ENCODE measurements at regions not wholly inside any gene's neighbourhood (a gene's known extent, or its start where the extent isn't known, plus 50 kb on each side); places are given as distances from the start of the nearest gene placed in this dataset.

DNA sequence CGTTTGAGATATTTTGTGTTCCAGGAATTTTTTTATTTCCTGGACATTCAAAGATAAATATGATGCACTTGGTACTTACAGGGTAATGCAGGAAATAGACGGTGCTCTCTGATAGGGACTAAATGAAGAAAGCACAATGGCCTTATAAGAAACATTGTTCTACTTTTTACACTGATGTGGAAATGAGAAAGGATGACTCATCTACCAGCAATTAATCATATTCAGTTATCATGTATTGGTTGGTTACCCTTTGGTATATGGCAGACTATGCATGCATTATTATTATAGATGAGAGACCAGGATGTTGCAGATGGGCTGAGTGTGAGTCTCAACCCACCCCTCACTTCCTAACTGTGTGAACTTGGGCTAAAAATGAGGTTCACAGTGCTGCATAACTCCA is 222.2 kb downstream of the FLRT2 start:
- Mint-ChIP-seq H3K27me3 (ENCODE audit: unreplicated experiment) (peaks cover 1% of the 10 kb centered on the region), H3K4me3 (ENCODE audit: unreplicated experiment) (no peak overlapping the region), H3K9me3 (ENCODE audit: unreplicated experiment) (no peaks in the 10 kb centered on the region), H3K27ac (ENCODE audit: unreplicated experiment) (no peak overlapping the region), H3K36me3 (ENCODE audit: unreplicated experiment) (no peaks in the 10 kb centered on the region), H3K4me1 (ENCODE audit: low read depth, unreplicated experiment) (no peaks in the 10 kb centered on the region)
- no peak for DNase-seq
- TF ChIP-seq, protein P1, sequence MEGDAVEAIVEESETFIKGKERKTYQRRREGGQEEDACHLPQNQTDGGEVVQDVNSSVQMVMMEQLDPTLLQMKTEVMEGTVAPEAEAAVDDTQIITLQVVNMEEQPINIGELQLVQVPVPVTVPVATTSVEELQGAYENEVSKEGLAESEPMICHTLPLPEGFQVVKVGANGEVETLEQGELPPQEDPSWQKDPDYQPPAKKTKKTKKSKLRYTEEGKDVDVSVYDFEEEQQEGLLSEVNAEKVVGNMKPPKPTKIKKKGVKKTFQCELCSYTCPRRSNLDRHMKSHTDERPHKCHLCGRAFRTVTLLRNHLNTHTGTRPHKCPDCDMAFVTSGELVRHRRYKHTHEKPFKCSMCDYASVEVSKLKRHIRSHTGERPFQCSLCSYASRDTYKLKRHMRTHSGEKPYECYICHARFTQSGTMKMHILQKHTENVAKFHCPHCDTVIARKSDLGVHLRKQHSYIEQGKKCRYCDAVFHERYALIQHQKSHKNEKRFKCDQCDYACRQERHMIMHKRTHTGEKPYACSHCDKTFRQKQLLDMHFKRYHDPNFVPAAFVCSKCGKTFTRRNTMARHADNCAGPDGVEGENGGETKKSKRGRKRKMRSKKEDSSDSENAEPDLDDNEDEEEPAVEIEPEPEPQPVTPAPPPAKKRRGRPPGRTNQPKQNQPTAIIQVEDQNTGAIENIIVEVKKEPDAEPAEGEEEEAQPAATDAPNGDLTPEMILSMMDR (IDR thresholded peaks at IDR 0.05; ENCODE audit: partially characterized antibody, unreplicated experiment): no peak

DNA sequence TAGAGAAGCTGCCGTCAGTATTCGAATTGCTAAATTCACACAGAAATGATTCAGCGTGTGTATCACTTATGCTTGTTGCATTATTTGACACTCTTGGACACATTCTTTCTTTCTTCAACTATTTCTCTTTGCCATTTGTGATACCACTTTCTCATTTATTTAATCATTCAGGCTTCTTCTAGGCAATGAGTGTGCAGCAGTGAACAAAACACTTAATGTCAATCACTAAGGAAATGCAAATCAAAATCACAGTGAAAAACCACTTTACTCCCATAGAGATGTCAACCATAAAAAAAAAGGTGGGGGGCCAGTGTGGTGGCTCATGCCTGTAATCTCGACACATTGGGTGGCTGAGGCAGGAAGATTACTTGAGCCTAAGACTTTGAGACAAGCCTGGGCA is 214.6 kb downstream of the FLRT2 start:
- H3K4me3 Mint-ChIP-seq (ENCODE audit: unreplicated experiment): no peak overlapping the region
- TF ChIP-seq, protein P1 (IDR thresholded peaks at IDR 0.05; ENCODE audit: partially characterized antibody, unreplicated experiment): no peak
- H3K4me1 Mint-ChIP-seq (ENCODE audit: low read depth, unreplicated experiment): no peaks in the 10 kb centered on the region
- H3K36me3 Mint-ChIP-seq (ENCODE audit: unreplicated experiment): no peaks in the 10 kb centered on the region
- no peaks in the 10 kb centered on the region for H3K9me3 Mint-ChIP-seq (ENCODE audit: unreplicated experiment)
- no peak overlapping the region for H3K27ac Mint-ChIP-seq (ENCODE audit: unreplicated experiment)
- DNase-seq: no peak
- peaks cover 1% of the 10 kb centered on the region for H3K27me3 Mint-ChIP-seq (ENCODE audit: unreplicated experiment)

DNA sequence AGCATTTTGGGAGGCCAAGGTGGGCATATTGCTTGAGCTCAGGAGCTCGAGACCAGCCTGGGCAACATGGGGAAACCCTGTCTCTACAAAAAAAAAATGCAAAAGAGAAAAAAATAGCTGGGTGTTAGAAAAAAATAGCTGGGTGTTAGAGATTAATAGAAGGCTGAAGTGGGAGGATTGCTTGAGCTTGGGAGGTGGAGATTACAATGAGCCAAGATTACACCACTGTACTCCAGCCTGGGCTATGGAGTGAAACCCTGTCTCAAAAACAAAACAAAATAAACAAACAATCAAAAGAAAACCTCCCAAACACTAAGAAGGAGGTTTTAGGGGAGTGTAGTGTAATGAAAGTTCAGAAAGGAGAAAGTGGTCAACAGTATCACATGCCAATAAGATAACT is 202.1 kb downstream of the FLRT2 start:
- Mint-ChIP-seq H3K9me3 (ENCODE audit: unreplicated experiment) (no peaks in the 10 kb centered on the region), H3K27me3 (ENCODE audit: unreplicated experiment) (no peaks in the 10 kb centered on the region), H3K36me3 (ENCODE audit: unreplicated experiment) (no peaks in the 10 kb centered on the region), H3K4me3 (ENCODE audit: unreplicated experiment) (no peak overlapping the region), H3K4me1 (ENCODE audit: low read depth, unreplicated experiment) (no peaks in the 10 kb centered on the region), H3K27ac (ENCODE audit: unreplicated experiment) (no peak overlapping the region)
- TF ChIP-seq, protein P1 (IDR thresholded peaks at IDR 0.05; ENCODE audit: partially characterized antibody, unreplicated experiment): no peak
- no peak for DNase-seq

DNA sequence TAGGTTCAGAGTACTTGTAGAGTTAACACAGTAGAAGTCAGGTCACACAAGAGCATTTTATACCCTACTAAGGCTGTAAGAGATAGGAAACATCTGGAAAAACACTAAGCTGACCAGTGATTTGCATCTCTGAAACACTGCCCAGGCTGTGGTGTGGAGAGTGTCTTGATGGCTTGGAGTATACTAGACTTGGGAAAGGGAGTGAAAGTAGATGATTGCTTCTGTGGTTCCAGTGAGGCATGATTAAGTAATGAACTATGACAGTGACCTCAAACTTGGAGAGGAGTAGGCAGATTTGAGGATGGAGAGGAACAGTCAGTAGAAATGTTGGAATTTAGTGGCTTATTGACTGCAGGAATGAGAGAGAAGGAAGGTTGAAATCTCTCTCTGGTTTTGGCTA is 201.2 kb downstream of the FLRT2 start:
- DNase-seq: no peak
- H3K4me3 Mint-ChIP-seq (ENCODE audit: unreplicated experiment): no peak overlapping the region
- H3K36me3 Mint-ChIP-seq (ENCODE audit: unreplicated experiment): no peaks in the 10 kb centered on the region
- H3K4me1 Mint-ChIP-seq (ENCODE audit: low read depth, unreplicated experiment): no peaks in the 10 kb centered on the region
- H3K27ac Mint-ChIP-seq (ENCODE audit: unreplicated experiment): no peak overlapping the region
- TF ChIP-seq, protein P1 (IDR thresholded peaks at IDR 0.05; ENCODE audit: partially characterized antibody, unreplicated experiment): no peak
- no peaks in the 10 kb centered on the region for H3K9me3 Mint-ChIP-seq (ENCODE audit: unreplicated experiment)
- H3K27me3 Mint-ChIP-seq (ENCODE audit: unreplicated experiment): no peaks in the 10 kb centered on the region

DNA sequence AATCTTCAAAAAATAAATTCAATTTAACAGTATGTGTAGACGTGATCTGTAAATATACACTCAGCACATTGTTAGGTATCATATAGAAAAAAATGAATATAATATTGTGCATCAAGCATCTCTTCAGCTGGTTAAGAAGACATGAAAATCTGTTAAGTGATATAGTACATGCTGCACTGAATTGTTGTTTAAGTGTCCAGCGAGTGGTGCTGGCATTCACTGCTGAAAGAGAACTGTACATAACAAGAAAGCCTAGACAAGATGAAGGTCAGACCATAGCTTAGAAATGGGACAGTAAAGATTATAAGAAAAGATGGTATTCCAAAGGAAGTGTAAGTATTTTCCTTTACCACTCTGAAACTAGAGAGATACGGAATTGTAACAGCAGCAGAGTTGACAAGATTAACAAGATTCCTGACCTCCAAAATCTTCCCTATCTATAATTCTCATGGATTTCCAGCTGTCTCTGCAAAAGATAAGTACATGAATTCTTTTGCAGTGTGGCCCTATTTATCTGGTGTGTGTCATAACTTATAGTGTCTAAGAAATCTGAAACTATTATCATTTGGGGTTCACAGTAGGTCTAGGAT is 198.6 kb downstream of the FLRT2 start:
- no peaks in the 10 kb centered on the region for H3K4me1 Mint-ChIP-seq (ENCODE audit: low read depth, unreplicated experiment)
- H3K36me3 Mint-ChIP-seq (ENCODE audit: unreplicated experiment): no peaks in the 10 kb centered on the region
- no peak for DNase-seq
- no peaks in the 10 kb centered on the region for H3K27me3 Mint-ChIP-seq (ENCODE audit: unreplicated experiment)
- H3K4me3 Mint-ChIP-seq (ENCODE audit: unreplicated experiment): no peak overlapping the region
- TF ChIP-seq, protein P1 (IDR thresholded peaks at IDR 0.05; ENCODE audit: partially characterized antibody, unreplicated experiment): no peak
- H3K27ac Mint-ChIP-seq (ENCODE audit: unreplicated experiment): no peak overlapping the region
- no peaks in the 10 kb centered on the region for H3K9me3 Mint-ChIP-seq (ENCODE audit: unreplicated experiment)

Data from glutamatergic neuron (in vitro differentiated cells).